ENCODE measurements at regions not wholly inside any gene's neighbourhood (a gene's known extent, or its start where the extent isn't known, plus 50 kb on each side); places are given as distances from the start of the nearest gene placed in this dataset.

DNA sequence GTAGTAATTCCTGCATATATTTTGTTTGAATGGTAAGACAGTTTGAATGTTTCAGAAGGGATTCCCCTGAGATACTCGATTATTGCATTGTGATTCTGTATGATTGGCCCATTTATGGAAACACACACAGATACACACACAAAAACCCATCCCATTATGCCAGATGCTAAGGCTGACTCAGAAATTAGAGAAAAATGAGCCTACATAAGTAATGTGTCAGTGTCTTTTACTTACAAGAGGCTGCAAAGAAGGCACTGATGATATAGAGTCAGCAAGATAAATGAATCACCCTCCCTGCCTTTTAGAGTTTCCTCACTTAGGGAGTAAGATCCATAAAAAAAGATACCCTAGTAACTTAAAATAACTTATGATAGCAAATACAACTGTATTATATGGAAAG, 1481.1 kb upstream of the ACVR2A start:
- no peak overlapping the region for H3K4me3 ChIP-seq (ENCODE audit: low read length)
- no peak for DNase-seq (ENCODE audit: low read depth)
- TF ChIP-seq, protein P1, sequence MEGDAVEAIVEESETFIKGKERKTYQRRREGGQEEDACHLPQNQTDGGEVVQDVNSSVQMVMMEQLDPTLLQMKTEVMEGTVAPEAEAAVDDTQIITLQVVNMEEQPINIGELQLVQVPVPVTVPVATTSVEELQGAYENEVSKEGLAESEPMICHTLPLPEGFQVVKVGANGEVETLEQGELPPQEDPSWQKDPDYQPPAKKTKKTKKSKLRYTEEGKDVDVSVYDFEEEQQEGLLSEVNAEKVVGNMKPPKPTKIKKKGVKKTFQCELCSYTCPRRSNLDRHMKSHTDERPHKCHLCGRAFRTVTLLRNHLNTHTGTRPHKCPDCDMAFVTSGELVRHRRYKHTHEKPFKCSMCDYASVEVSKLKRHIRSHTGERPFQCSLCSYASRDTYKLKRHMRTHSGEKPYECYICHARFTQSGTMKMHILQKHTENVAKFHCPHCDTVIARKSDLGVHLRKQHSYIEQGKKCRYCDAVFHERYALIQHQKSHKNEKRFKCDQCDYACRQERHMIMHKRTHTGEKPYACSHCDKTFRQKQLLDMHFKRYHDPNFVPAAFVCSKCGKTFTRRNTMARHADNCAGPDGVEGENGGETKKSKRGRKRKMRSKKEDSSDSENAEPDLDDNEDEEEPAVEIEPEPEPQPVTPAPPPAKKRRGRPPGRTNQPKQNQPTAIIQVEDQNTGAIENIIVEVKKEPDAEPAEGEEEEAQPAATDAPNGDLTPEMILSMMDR (conservative IDR thresholded peaks at IDR 0.05; ENCODE audit: low read length): no peak

DNA sequence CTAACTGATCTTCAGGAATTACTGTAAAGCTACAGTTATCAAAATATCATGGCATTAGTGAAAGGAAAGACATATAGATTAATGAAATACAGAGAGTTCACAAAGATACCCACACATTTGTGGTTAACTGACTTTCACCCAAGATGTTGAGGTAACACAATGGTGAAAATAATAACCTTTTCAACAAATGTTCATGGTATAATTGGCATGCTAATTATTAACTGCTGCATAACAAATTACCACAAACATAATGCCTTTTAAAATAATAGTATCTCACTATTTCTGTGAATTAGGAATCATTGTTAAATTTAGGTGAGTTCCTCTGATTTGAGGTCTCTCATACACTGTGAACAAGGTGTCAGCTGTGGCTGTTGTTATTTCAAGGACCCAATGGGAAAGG, 1493.1 kb upstream of the ACVR2A start:
- TF ChIP-seq, protein P1 (conservative IDR thresholded peaks at IDR 0.05; ENCODE audit: low read length): no peak
- H3K4me3 ChIP-seq (ENCODE audit: low read length): no peak overlapping the region
- DNase-seq (ENCODE audit: low read depth): no peak

DNA sequence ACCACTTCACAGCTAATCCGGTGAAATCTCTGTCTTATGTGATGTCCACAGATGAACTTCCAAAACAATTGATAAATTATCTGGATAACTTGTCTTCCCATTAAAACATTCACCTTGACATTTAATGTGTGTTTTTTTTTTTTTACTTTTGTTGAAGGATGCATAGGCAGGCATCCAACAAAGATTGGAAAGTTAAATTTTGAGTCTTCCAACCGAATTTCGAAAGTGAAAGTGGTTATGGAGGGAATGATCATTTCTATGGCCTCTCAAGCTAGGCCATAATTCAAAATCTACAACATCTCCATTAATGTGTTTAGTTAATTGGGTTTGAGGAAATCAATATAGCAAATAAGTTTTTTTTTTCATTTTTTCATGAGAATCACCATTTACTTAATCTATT, 1495.5 kb upstream of the ACVR2A start:
- TF ChIP-seq, protein P1 (conservative IDR thresholded peaks at IDR 0.05; ENCODE audit: low read length): no peak
- DNase-seq (ENCODE audit: low read depth): no peak
- H3K4me3 ChIP-seq (ENCODE audit: low read length): no peak overlapping the region

DNA sequence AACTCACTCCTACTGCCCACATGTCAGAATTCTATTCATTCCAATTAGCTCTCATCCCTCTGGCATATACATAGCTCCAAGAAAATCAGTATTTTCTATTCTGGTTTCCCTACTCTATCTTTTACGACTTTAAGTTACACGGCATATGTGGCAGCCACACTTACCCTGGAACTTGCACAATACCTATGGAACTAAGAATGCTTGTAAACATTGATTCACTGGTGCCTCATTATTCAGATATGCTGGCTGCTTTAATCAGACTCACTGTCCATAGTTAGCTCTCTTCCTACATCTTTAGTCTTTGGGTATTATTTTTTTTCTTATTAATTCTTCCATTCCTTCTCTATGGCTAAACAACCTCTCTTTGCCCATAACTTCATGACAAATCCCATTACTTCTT, 1519.9 kb upstream of the ACVR2A start:
- DNase-seq (ENCODE audit: low read depth): peak; percentile 23
- TF ChIP-seq, protein P1 (conservative IDR thresholded peaks at IDR 0.05; ENCODE audit: low read length): no peak

DNA sequence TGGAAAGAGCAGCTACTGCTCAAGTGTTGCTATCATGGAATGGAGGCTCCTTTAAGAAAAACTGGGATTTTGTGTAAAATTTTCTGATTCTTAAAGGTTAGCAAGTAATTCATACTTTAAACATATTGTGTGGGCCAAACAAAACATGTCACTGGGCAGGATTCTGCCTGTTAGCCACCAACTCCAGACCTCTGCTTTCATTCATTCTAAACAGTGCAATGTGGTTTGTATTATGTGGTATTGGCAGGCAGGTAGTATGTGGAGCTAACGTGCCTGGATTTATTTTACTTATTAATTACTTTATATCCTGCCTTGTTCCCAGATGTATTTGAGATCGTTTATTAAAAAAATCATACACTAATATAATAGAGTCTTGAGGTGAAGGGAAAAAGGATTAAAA, 1521.3 kb upstream of the ACVR2A start:
- TF ChIP-seq, protein P1 (conservative IDR thresholded peaks at IDR 0.05; ENCODE audit: low read length): no peak
- peak; percentile 12 for DNase-seq (ENCODE audit: low read depth)
- H3K4me3 ChIP-seq (ENCODE audit: low read length): no peak overlapping the region

More for the DNA sequence above, 1519.9 kb upstream of the ACVR2A start:
- H3K4me3 ChIP-seq (ENCODE audit: low read length): no peak overlapping the region

DNA sequence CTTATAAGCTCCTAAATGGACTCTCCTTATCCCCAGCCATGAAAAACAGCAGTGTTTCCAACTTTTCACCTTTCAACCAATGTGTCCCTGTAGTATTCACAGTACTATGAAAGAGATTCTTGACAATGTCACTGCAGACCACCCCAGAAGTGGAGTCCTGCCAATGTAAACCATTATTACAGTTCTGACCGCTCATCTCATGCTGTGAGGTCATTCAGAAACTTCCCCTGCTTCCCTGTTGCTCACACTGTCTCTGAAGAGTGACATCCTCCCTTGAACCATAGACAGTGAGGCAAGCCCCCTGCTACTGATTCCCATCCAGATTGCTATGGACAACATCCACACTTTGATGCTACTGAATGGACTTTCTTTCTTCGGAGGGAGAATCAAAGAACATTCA, 1523.7 kb upstream of the ACVR2A start:
- no peak overlapping the region for H3K4me3 ChIP-seq (ENCODE audit: low read length)
- DNase-seq (ENCODE audit: low read depth): no peak
- TF ChIP-seq, protein P1 (conservative IDR thresholded peaks at IDR 0.05; ENCODE audit: low read length): no peak

DNA sequence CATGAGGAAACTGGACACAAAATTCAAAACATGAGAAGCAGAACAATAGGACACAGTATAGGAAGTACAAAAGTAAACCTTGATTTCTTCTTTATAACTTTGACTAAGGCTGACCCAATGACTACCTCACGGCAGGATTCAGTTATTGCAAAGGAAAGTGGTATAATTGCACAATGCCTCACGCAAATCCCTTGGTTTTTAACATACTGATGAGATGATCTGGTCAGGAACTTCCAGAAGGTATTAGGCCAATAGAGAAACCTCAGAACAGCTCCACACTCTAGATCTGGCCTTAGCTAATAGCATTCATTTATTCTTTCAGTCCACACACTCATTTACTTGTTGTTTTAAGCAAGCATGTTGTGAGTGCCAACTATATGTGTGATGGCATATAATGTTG, 1526.9 kb upstream of the ACVR2A start:
- DNase-seq (ENCODE audit: low read depth): peak; percentile 86
- H3K4me3 ChIP-seq (ENCODE audit: low read length): no peak overlapping the region
- TF ChIP-seq, protein P1 (conservative IDR thresholded peaks at IDR 0.05; ENCODE audit: low read length): no peak
